Activated CD8-positive, alpha-beta T cell treated with anti-CD3 and anti-CD28 coated beads for 36 hours (primary cell): ENCODE measurements at regions not wholly inside any gene's neighbourhood (a gene's known extent, or its start where the extent isn't known, plus 50 kb on each side); places are given as distances from the start of the nearest gene placed in this dataset.

Experiments
- ATAC-seq: fragments of 200-7000 bp; cut with Tn5 transposase; one replicate; pipeline ENCODE4 v1.10.0; 2021; ENCODE audit warnings: mild to moderate bottlenecking, moderate library complexity
- CTCF ChIA-PET: fragments of 350-600 bp; sonication (Branson Sonifier 250); formaldehyde crosslinking; loops from one replicate; lab custom pipeline; 2021; ENCODE audit warnings: antibody characterized with exemption; lab: Charles Lee
- POLR2A ChIA-PET: fragments of 350-600 bp; sonication (Branson Sonifier 250); formaldehyde crosslinking; loops from one replicate; lab custom pipeline; 2021; ENCODE audit warnings: antibody characterized with exemption; lab: Charles Lee
- DNase-seq: peaks from one replicate; pipeline ENCODE4 v3.0.0-alpha.2; 2020
- H3K27ac Mint-ChIP-seq: one replicate; pipeline ENCODE4 v1.8.0; 2021; ENCODE audit warnings: mild to moderate bottlenecking, mixed read lengths
- H3K27me3 Mint-ChIP-seq: one replicate; pipeline ENCODE4 v1.8.0; 2021; ENCODE audit warnings: mixed read lengths
- H3K36me3 Mint-ChIP-seq: one replicate; pipeline ENCODE4 v1.8.0; 2021; ENCODE audit warnings: low read depth, mixed read lengths
- H3K4me1 Mint-ChIP-seq: one replicate; pipeline ENCODE4 v1.8.0; 2021; ENCODE audit warnings: low read depth, mixed read lengths
- H3K4me3 Mint-ChIP-seq: one replicate; pipeline ENCODE4 v1.8.0; 2021; ENCODE audit warnings: mild to moderate bottlenecking, moderate library complexity, mixed read lengths
- H3K9me3 Mint-ChIP-seq: one replicate; pipeline ENCODE4 v1.8.0; 2021; ENCODE audit warnings: mixed read lengths
- intact Hi-C: fragments of 100-400 bp; cut with micrococcal nuclease; formaldehyde crosslinking; loops from one replicate; pipeline ENCODE4 v1.10.0; 2022
- TF ChIP-seq, protein P1 (sequence below): fragments of 200-600 bp; IDR thresholded peaks from one replicate; pipeline ENCODE4 v1.8.0; 2022; ENCODE audit warnings: antibody characterized with exemption, mild to moderate bottlenecking

DNA sequence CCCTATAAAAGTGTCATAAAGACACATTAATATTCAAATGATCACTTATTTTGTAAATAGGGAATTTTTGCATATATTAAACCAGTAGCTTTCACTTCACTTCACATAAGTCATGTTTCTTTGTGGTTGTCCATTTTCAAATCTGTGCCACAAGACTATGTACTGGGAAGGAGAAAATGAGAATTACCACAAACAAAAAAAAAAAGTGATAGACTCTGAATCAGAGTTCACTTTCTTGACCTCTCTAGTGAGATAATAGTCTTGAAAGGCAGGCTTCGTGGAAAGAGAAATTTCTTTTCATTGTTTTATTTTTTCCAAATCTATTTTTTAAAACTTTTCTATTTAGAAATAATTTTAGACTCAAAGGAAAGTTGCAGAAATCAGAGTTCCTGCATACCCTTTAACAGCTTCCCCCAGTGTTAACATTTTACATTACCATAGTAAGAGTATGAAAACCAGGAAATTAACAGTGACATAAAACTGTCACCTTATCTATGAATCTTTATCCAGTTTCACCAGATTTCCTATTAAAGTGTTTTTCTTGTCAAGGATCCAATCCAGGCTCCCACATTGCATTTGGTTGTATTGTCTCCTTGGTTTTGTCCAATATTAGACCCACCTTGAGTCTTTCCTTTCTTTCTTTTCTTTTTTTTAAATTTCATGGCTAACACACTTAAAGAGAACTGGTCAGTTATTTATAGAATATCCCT, 215.4 kb upstream of the PGRMC2 start:
- intact Hi-C loops, result no loop called here
- H3K9me3 Mint-ChIP-seq, result peaks cover 3% of the 10 kb centered on the region
- DNase-seq (no peak), ATAC-seq (no peak)
- TF ChIP-seq, protein P1, sequence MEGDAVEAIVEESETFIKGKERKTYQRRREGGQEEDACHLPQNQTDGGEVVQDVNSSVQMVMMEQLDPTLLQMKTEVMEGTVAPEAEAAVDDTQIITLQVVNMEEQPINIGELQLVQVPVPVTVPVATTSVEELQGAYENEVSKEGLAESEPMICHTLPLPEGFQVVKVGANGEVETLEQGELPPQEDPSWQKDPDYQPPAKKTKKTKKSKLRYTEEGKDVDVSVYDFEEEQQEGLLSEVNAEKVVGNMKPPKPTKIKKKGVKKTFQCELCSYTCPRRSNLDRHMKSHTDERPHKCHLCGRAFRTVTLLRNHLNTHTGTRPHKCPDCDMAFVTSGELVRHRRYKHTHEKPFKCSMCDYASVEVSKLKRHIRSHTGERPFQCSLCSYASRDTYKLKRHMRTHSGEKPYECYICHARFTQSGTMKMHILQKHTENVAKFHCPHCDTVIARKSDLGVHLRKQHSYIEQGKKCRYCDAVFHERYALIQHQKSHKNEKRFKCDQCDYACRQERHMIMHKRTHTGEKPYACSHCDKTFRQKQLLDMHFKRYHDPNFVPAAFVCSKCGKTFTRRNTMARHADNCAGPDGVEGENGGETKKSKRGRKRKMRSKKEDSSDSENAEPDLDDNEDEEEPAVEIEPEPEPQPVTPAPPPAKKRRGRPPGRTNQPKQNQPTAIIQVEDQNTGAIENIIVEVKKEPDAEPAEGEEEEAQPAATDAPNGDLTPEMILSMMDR, result no peak
- no peaks in the 10 kb centered on the region for H3K4me1 Mint-ChIP-seq
- POLR2A ChIA-PET, result no interaction called here
- H3K4me3 Mint-ChIP-seq, result no peak overlapping the region
- no peak overlapping the region for H3K27ac Mint-ChIP-seq
- CTCF ChIA-PET, result no interaction called here
- no peaks in the 10 kb centered on the region for H3K27me3 Mint-ChIP-seq
- H3K36me3 Mint-ChIP-seq, result peaks cover 1% of the 10 kb centered on the region

DNA sequence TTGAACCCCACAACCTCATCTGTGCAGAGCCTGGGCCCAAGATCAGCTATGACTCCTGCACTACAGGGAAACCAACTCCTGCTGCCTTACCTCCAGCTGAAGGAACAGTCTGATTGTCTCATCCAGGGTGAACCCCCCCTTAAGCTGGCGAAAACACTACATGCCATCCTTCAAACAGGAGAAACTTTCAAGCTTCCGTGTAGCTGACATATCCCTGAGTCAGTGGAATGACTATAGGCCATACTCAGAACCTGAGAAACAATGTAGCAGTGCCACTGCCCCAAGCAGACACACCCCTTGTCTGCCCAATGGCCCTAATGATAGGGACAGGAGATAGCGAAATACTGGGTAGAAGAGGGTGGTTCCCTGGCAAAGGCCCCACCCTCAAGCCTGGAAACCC, 213.6 kb upstream of the PGRMC2 start:
- ATAC-seq, result no peak
- Mint-ChIP-seq H3K27me3 (no peaks in the 10 kb centered on the region), H3K36me3 (peaks cover 1% of the 10 kb centered on the region), H3K27ac (no peak overlapping the region), H3K4me1 (no peaks in the 10 kb centered on the region), H3K4me3 (no peak overlapping the region), H3K9me3 (peaks cover 14% of the 10 kb centered on the region)
- POLR2A ChIA-PET, result no interaction called here
- intact Hi-C loops, result no loop called here
- no peak for DNase-seq
- CTCF ChIA-PET, result no interaction called here
- TF ChIP-seq, protein P1, result no peak

DNA sequence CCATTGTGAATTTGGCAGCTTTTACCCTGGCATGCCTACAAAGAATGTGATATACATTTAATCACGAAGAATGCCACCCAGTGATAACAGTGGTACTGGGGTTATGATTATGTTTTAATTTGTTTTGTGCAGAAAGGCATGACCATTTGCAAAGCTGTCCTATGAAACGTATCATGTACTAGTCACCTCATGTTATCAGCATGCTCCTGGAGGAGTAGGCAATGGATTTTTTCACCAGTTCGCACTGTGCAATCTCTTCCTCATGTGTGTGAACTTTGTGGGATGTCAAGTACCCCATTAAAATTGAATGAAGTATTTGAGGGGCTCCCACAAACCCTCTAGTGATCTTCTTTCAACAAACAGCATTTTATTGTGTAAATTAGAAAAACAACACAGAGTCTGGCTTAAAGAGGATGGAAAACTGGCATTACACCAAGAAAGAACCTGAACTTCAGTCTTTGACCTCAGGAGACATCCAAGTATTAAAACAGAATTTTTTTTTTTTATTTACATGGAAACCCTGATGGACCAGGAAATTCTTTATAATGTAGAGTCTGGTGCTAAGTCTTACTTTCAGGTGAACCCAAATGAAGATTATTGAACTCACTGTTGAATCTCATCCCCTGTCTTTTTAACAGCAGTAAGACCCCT, 200.6 kb upstream of the PGRMC2 start:
- no peak overlapping the region for H3K4me3 Mint-ChIP-seq
- intact Hi-C loops, result no loop called here
- POLR2A ChIA-PET, result no interaction called here

DNA sequence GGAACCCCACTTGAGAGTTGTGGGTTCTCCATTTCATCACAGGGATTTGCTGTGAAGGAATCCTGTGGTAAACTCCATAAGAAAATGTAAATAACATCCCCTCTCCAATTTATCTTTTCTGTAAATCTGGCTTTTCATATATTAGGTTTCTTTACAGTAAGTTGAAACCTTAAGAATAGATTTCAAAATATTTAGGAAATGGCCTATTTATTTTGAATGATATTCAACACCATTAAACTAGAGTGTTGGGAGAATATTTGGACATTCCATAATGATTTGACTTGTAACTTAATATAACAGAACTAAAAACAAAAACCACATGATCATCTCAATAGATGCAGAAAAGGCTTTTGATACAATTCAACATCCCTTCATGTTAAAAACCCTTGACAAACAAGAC, 197.3 kb upstream of the PGRMC2 start:
- ChIA-PET POLR2A (no interaction called here), CTCF (no interaction called here)
- Mint-ChIP-seq H3K4me1 (no peaks in the 10 kb centered on the region), H3K27me3 (peaks cover 2% of the 10 kb centered on the region), H3K27ac (no peak overlapping the region), H3K4me3 (no peak overlapping the region), H3K9me3 (no peaks in the 10 kb centered on the region), H3K36me3 (no peaks in the 10 kb centered on the region)
- ATAC-seq, result no peak
- no peak for DNase-seq
- intact Hi-C loops, result no loop called here
- TF ChIP-seq, protein P1, result no peak

More for the DNA sequence above, 200.6 kb upstream of the PGRMC2 start:
- DNase-seq, result no peak
- CTCF ChIA-PET, result no interaction called here
- TF ChIP-seq, protein P1, result no peak
- Mint-ChIP-seq H3K27ac (no peak overlapping the region), H3K27me3 (peaks cover 5% of the 10 kb centered on the region), H3K4me1 (no peaks in the 10 kb centered on the region), H3K36me3 (no peaks in the 10 kb centered on the region), H3K9me3 (no peaks in the 10 kb centered on the region)
- ATAC-seq, result no peak

DNA sequence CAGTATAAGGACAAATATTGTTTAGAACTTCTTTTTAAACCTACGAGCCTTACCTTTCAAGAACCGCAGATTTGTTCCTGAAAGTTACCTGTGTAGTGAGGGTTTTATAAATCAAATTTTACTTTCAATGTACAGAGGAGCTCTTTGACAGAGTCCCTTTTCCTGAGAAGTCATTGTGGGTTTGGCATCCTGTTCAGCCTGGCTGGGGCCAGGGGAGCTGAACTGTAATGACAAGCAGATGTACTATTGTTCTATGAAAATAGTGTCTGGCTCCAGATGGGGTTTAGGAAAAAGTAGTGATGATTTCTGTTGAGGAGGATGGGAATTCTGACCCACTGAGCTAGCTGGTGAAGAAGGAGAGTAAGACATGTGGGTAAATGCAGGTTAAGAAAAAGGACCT, 196.2 kb upstream of the PGRMC2 start:
- no peak overlapping the region for H3K27ac Mint-ChIP-seq
- DNase-seq, result no peak

More for the DNA sequence above, 196.2 kb upstream of the PGRMC2 start:
- Mint-ChIP-seq H3K27me3 (peaks cover 2% of the 10 kb centered on the region), H3K36me3 (no peaks in the 10 kb centered on the region), H3K4me1 (no peaks in the 10 kb centered on the region), H3K4me3 (no peak overlapping the region), H3K9me3 (no peaks in the 10 kb centered on the region)
- ChIA-PET CTCF (no interaction called here), POLR2A (no interaction called here)
- no peak for ATAC-seq
- TF ChIP-seq, protein P1, result no peak
- intact Hi-C loops, result no loop called here
